Caco-2 (cell line): ENCODE measurements at regions not wholly inside any gene's neighbourhood (a gene's known extent, or its start where the extent isn't known, plus 50 kb on each side); places are given as distances from the start of the nearest gene placed in this dataset.

Source experiments
- BruUV-seq: library from RNA; stranded (reverse); fragments of 400-500 nt; replicated peaks from 2 replicates; lab custom pipeline; 2021; lab: Mats Ljungman, UMichigan
- CTCF ChIA-PET: fragments of 300-600 bp; sonication (Branson Sonifier 250); formaldehyde crosslinking; loops from one replicate; lab custom pipeline; 2022; ENCODE audit warnings: antibody characterized with exemption; lab: Charles Lee
- POLR2A ChIA-PET: fragments of 300-600 bp; sonication (Branson Sonifier 250); formaldehyde crosslinking; loops from one replicate; lab custom pipeline; 2022; ENCODE audit warnings: antibody characterized with exemption; lab: Charles Lee
- DNase-seq, 2 experiments: peaks; one replicate each; pipeline versions ENCODE4 v3.0.0 to v3.0.0-alpha.2; 2020 to 2022
- H3K27me3 ChIP-seq: replicated peaks from 2 replicates; pipeline ENCODE4 v1.6.0; 2011; ENCODE audit warnings: low read length; ENCODE audit not compliant: control insufficient read depth, insufficient read depth
- H3K36me3 ChIP-seq: 2 replicates; pipeline ENCODE4 v1.5.1; 2011; ENCODE audit warnings: low read length; ENCODE audit not compliant: control insufficient read depth, insufficient read depth
- H3K4me1 ChIP-seq: fragments of 250-450 bp; sonication (Bioruptor Pico); 2 replicates; pipeline ENCODE4 v1.5.1; 2020; ENCODE audit warnings: mild to moderate bottlenecking
- H3K4me3 ChIP-seq: 2 replicates; pipeline ENCODE4 v1.5.1; 2011; ENCODE audit warnings: low read depth, mild to moderate bottlenecking, control low read depth, low read length
- H3K9me3 ChIP-seq: fragments of 250-450 bp; sonication (Bioruptor Pico); 2 replicates; pipeline ENCODE4 v1.5.1; 2020; ENCODE audit warnings: mild to moderate bottlenecking, moderate library complexity
- H3K27ac Mint-ChIP-seq: one replicate; pipeline ENCODE4 v1.8.0; 2022; ENCODE audit warnings: mixed read lengths; ENCODE audit not compliant: unreplicated experiment
- H3K27me3 Mint-ChIP-seq: one replicate; pipeline ENCODE4 v1.8.0; 2022; ENCODE audit warnings: mixed read lengths; ENCODE audit not compliant: insufficient read depth, unreplicated experiment
- H3K36me3 Mint-ChIP-seq: one replicate; pipeline ENCODE4 v1.8.0; 2022; ENCODE audit warnings: mild to moderate bottlenecking, mixed read lengths; ENCODE audit not compliant: insufficient read depth, unreplicated experiment
- H3K4me1 Mint-ChIP-seq: one replicate; pipeline ENCODE4 v1.8.0; 2022; ENCODE audit warnings: low read depth, mixed read lengths; ENCODE audit not compliant: unreplicated experiment
- H3K4me3 Mint-ChIP-seq: one replicate; pipeline ENCODE4 v1.8.0; 2022; ENCODE audit warnings: mild to moderate bottlenecking, moderate library complexity, mixed read lengths; ENCODE audit not compliant: unreplicated experiment
- H3K9me3 Mint-ChIP-seq: one replicate; pipeline ENCODE4 v1.8.0; 2022; ENCODE audit warnings: mixed read lengths; ENCODE audit not compliant: unreplicated experiment
- intact Hi-C: fragments of 100-400 bp; cut with micrococcal nuclease; formaldehyde crosslinking; loops from one replicate; pipeline ENCODE4 v1.10.0; 2022; ENCODE audit not compliant: unreplicated experiment
- TF ChIP-seq, protein P1 (sequence below), 2 experiments: fragments of 200-600 bp in 1 of 2; IDR thresholded peaks; 1 replicate in 1 of 2; 2 replicates in 1 of 2; pipeline versions ENCODE4 v1.5.1 to v1.8.0; 2011 to 2022; ENCODE audit warnings: antibody characterized with exemption in 1 of 2, control low read depth in 1 of 2, inconsistent platforms in 1 of 2, low read depth in 1 of 2, low read length in 1 of 2, mild to moderate bottlenecking in 1 of 2, moderate library complexity in 1 of 2; ENCODE audit not compliant: insufficient read depth in 1 of 2, severe bottlenecking in 1 of 2, unreplicated experiment in 1 of 2

DNA sequence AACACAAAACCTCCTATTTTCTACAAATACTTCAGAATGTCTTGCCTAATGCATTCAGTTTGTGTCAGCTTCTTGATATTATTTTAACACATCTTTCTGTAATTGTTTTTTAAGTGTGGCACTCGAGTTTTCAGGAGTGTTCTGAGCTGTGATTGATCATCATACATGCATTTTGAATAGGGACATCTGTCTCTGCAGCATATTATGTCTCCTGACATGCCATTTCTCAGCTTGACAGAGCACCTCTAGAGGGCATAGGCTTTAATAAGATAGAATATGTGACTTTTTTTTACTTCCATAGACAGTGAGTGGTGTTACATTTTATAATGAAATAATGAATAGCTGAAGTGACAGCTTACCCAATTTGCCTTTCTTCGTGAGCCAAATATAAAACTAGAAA, 219.2 kb upstream of the HDAC9 start:
- no TSS peak for BruUV-seq
- no peaks in the 10 kb centered on the region for H3K9me3 ChIP-seq
- H3K27me3 ChIP-seq = no peaks in the 10 kb centered on the region
- POLR2A ChIA-PET = no interaction called here
- TF ChIP-seq, protein P1, sequence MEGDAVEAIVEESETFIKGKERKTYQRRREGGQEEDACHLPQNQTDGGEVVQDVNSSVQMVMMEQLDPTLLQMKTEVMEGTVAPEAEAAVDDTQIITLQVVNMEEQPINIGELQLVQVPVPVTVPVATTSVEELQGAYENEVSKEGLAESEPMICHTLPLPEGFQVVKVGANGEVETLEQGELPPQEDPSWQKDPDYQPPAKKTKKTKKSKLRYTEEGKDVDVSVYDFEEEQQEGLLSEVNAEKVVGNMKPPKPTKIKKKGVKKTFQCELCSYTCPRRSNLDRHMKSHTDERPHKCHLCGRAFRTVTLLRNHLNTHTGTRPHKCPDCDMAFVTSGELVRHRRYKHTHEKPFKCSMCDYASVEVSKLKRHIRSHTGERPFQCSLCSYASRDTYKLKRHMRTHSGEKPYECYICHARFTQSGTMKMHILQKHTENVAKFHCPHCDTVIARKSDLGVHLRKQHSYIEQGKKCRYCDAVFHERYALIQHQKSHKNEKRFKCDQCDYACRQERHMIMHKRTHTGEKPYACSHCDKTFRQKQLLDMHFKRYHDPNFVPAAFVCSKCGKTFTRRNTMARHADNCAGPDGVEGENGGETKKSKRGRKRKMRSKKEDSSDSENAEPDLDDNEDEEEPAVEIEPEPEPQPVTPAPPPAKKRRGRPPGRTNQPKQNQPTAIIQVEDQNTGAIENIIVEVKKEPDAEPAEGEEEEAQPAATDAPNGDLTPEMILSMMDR (IDR thresholded peaks at IDR 0.05; ENCODE audit: insufficient read depth in 1 of 2, low read depth in 1 of 2, low read length in 1 of 2, severe bottlenecking in 1 of 2, unreplicated experiment in 1 of 2) = no peak
- DNase-seq = no peak
- H3K4me1 ChIP-seq = no peaks in the 10 kb centered on the region
- no peaks in the 10 kb centered on the region for H3K4me1 Mint-ChIP-seq
- no peak overlapping the region for H3K4me3 ChIP-seq
- H3K36me3 ChIP-seq = no peaks in the 10 kb centered on the region
- intact Hi-C loops = no loop called here
- H3K4me3 Mint-ChIP-seq = no peak overlapping the region
- peaks cover 2% of the 10 kb centered on the region for H3K27me3 Mint-ChIP-seq
- no peaks in the 10 kb centered on the region for H3K9me3 Mint-ChIP-seq
- no peaks in the 10 kb centered on the region for H3K36me3 Mint-ChIP-seq
- H3K27ac Mint-ChIP-seq = no peak overlapping the region
- CTCF ChIA-PET = no interaction called here

DNA sequence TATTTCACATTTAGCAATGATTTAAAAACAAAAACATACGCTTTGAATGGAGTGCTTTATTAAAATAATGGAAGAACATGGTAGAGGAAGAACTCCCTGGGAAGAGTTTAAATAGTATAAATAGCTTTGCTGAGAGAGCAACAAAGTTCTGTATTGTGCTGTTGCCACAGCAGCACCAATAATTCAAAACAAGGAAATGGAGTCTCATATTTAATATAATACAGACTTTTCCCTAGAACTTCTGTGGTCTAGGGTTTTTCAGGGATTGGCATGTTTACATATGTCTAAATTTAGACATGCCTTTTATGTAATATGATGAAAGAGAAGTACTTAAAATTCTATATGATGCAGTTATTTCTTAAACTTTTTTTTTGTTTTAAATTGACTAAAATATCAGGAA, 217.2 kb upstream of the HDAC9 start:
- no peaks in the 10 kb centered on the region for H3K36me3 Mint-ChIP-seq
- no peak overlapping the region for H3K4me3 Mint-ChIP-seq
- Histone ChIP-seq H3K4me1 (no peaks in the 10 kb centered on the region), H3K36me3 (no peaks in the 10 kb centered on the region), H3K4me3 (no peak overlapping the region), H3K9me3 (no peaks in the 10 kb centered on the region), H3K27me3 (no peaks in the 10 kb centered on the region)
- ChIA-PET POLR2A (no interaction called here), CTCF (no interaction called here)
- intact Hi-C loops = no loop called here
- TF ChIP-seq, protein P1 (IDR thresholded peaks at IDR 0.05; ENCODE audit: insufficient read depth in 1 of 2, low read depth in 1 of 2, low read length in 1 of 2, severe bottlenecking in 1 of 2, unreplicated experiment in 1 of 2) = no peak
- no TSS peak for BruUV-seq
- DNase-seq = no peak
- no peaks in the 10 kb centered on the region for H3K4me1 Mint-ChIP-seq
- no peak overlapping the region for H3K27ac Mint-ChIP-seq
- H3K27me3 Mint-ChIP-seq = peaks cover 2% of the 10 kb centered on the region
- no peaks in the 10 kb centered on the region for H3K9me3 Mint-ChIP-seq

DNA sequence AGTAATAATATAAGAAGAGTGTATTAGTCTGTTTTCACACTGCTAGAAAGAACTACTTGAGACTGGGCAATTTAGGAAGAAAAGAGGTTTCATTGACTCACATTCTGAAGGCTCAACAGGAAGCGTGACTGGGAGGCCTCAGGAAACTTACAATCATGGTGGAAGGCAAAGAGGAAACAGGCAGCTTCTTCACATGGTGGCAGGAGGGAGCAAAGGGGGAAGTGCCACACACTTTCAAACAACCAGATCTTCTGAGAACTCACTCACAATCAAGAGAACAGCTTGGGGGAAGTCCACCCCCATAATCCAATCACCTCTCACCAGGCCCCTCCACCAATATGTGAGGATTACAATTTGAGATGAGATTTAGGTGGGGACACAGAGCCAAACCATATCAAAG, 212.5 kb upstream of the HDAC9 start:
- H3K4me3 ChIP-seq = no peak overlapping the region
- Mint-ChIP-seq H3K36me3 (no peaks in the 10 kb centered on the region), H3K27ac (no peak overlapping the region), H3K4me3 (no peak overlapping the region), H3K27me3 (peaks cover 2% of the 10 kb centered on the region), H3K9me3 (no peaks in the 10 kb centered on the region), H3K4me1 (no peaks in the 10 kb centered on the region)
- no TSS peak for BruUV-seq
- H3K9me3 ChIP-seq = no peaks in the 10 kb centered on the region
- ChIA-PET POLR2A (no interaction called here), CTCF (no interaction called here)
- no peak for DNase-seq
- intact Hi-C loops = no loop called here
- H3K27me3 ChIP-seq = no peaks in the 10 kb centered on the region
- H3K36me3 ChIP-seq = no peaks in the 10 kb centered on the region
- TF ChIP-seq, protein P1 (IDR thresholded peaks at IDR 0.05; ENCODE audit: insufficient read depth in 1 of 2, low read depth in 1 of 2, low read length in 1 of 2, severe bottlenecking in 1 of 2, unreplicated experiment in 1 of 2) = no peak
- no peaks in the 10 kb centered on the region for H3K4me1 ChIP-seq
